GM10248 (cell line): ENCODE measurements at regions not wholly inside any gene's neighbourhood (a gene's known extent, or its start where the extent isn't known, plus 50 kb on each side); places are given as distances from the start of the nearest gene placed in this dataset.

Experiments
- CTCF ChIA-PET: fragments of 300-600 bp; sonication (Branson Sonifier 250); formaldehyde crosslinking; extraction: SDS; loops from one replicate; lab custom pipeline; 2021; ENCODE audit warnings: antibody characterized with exemption; lab: Yijun Ruan, JAX
- POLR2A ChIA-PET: fragments of 350-650 bp; sonication (Branson Sonifier 250); formaldehyde crosslinking; extraction: SDS; loops from one replicate; lab custom pipeline; 2020; ENCODE audit warnings: antibody characterized with exemption; lab: Yijun Ruan, JAX
- DNase-seq: peaks from one replicate; pipeline ENCODE4 v3.0.0; 2012; ENCODE audit errors: extremely low spot score
- TF ChIP-seq, protein P1 (sequence below): IDR thresholded peaks from 2 replicates; pipeline ENCODE4 v1.5.1; 2012; ENCODE audit warnings: mild to moderate bottlenecking, low read depth; ENCODE audit errors: extremely low read depth, missing control alignments, control extremely low read depth

DNA sequence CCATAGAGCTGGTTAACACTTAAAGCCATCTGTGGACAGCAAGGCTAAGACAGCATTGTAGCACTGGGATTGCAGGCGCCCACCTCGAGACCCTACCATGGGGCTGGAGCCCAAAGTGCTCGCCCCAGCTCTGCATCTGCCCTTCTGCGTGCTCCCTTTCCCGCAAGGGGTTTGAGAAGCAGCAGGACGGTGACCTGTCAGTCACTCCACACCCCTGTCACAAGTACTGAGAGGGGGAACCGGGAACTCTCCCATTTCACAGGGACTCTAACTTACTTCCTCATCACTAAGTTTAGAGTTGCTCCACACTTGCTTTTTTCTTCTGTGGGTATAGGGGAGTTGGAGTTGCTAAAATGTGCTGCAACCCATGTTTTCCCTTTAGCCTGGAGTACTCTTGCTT is 273.2 kb downstream of the SMARCA2 start:
- TF ChIP-seq, protein P1, sequence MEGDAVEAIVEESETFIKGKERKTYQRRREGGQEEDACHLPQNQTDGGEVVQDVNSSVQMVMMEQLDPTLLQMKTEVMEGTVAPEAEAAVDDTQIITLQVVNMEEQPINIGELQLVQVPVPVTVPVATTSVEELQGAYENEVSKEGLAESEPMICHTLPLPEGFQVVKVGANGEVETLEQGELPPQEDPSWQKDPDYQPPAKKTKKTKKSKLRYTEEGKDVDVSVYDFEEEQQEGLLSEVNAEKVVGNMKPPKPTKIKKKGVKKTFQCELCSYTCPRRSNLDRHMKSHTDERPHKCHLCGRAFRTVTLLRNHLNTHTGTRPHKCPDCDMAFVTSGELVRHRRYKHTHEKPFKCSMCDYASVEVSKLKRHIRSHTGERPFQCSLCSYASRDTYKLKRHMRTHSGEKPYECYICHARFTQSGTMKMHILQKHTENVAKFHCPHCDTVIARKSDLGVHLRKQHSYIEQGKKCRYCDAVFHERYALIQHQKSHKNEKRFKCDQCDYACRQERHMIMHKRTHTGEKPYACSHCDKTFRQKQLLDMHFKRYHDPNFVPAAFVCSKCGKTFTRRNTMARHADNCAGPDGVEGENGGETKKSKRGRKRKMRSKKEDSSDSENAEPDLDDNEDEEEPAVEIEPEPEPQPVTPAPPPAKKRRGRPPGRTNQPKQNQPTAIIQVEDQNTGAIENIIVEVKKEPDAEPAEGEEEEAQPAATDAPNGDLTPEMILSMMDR: no peak
- CTCF ChIA-PET: interaction anchor here (1.9 kb wide), 1 partner anchor 17 kb away, joined by 4 read pairs; no protein-coding TSS in a partner anchor
- POLR2A ChIA-PET: no interaction called here
- DNase-seq: no peak

DNA sequence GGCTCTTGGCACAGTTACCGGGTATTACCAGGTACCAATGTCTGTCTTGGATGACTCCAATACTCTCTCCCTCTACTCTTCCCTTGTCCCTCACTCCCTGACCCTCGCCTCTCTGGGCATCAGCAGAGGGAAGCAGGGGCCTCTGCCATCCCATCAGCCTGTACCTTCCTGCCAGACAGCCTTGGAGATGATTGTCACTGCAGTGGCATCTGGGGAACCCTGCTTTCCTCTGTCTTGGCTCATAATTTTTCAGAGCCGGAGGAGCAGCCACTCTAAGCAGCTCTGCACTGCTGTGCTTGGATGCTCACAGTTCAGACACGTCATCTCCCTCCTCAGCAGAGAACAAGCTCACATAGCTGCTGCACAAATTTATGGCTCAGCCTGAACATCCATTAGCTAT is 274.1 kb downstream of the SMARCA2 start:
- TF ChIP-seq, protein P1: no peak
- POLR2A ChIA-PET: no interaction called here
- CTCF ChIA-PET: no interaction called here
- no peak for DNase-seq

DNA sequence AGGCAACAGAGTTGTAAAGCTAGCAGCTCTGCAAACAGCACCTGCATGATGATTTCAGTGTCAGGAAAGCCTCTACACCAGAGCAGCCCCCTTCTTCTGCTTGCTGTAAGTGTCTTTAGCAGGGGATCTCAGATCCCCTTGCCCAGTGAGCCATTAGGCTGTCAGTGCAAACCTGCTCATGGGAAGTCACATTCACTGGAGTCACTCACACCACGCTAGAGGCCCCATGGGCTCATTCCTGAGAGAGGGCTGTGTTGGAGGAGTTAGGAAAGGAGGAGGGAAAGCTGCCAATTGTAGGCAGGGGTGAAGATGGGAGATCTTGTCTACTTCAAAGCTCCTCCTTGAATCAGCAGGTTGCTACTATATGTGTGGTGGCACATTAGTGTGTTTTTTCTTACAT is 275.2 kb downstream of the SMARCA2 start:
- POLR2A ChIA-PET: no interaction called here

DNA sequence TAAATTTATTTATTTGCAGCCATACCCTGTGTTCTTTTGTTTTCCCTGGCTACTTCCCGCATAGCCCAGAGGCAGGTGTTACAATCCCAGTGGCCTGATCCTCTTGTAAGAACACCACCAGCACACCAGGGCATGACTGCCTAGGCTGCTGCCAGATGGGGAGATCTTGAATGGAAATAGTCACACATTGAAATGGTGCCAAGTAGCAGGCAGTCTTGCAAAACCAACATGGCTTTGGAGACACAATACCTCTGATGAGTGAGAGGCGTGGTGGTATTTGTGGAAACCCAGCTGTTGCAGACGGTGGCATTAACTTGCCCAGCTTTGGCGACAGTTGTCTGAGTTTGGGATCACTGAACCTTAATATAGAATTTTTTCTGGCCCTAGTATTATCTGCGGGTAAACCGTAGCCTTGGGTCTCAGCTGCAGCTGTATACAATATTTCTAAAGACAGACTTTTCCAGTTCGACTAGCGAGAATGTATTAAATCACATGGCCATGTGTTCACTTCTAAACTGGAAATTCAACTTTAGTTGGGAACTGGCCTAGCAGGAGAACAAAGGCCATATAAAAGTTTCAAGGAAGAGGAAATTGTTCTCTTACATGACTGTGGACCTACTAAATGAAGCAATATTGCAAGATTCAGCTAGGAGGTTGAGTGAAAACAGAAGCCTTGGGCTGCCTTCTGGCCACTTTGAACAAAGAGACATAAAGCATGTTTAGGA is 277.0 kb downstream of the SMARCA2 start:
- ChIA-PET CTCF (interaction anchor here (1.8 kb wide), 1 partner anchor 18 kb away, joined by 6 read pairs; no protein-coding TSS in a partner anchor), POLR2A (no interaction called here)
- TF ChIP-seq, protein P1: no peak
- no peak for DNase-seq

More for the DNA sequence above, 275.2 kb downstream of the SMARCA2 start:
- CTCF ChIA-PET: no interaction called here
- TF ChIP-seq, protein P1: no peak
- DNase-seq: no peak

DNA sequence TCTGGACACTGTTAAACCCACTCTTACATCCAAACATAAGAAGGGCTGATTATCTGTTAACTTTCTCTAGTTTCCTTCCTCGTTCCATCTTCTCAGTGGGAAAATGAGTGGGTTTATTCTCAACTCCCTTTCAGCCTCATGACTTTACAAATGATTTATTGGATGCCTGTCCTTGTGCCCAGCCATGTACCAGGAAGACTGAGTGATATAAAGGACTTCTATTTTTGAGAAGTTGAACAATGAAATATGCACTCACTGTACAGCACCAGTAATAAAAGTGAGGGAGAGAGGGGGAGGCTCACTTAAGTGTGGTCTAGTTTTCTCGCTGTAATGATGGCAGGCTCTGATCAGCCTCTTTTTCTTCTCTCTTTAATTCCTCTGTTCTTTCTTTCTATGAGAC is 277.6 kb downstream of the SMARCA2 start:
- no peak for DNase-seq
- TF ChIP-seq, protein P1: no peak
- ChIA-PET POLR2A (no interaction called here), CTCF (interaction anchor here (1.8 to 2.2 kb wide), 2 partner anchors 15 to 19 kb away, joined by 6 read pairs; no protein-coding TSS in a partner anchor)

DNA sequence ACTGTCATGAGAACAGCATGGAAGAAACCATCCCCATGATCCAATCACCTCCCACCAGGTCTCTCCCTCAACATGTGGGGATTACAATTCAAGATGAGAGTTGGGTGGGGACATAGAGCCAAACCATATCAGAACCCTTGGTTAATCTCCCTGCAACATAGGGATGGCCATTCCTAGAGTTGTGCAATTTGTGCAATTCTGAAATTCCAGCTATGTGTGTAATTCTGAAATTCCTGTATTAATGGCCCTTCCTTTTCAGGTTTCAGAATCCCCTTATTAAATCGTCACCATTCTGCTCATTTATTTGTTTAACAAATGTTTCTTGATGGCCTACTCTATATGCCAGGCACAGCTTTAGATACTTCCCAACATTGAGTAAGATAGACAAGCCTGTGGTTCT is 282.6 kb downstream of the SMARCA2 start:
- no peak for DNase-seq
- TF ChIP-seq, protein P1: no peak
- CTCF ChIA-PET: no interaction called here
- POLR2A ChIA-PET: no interaction called here
